ENCODE measurements at regions not wholly inside any gene's neighbourhood (a gene's known extent, or its start where the extent isn't known, plus 50 kb on each side); places are given as distances from the start of the nearest gene placed in this dataset.
"Not testable (repeated sequence)": the region's sequence is repeated elsewhere in the genome, so short reads cannot be mapped to it uniquely, and the experiment has no call there.

DNA sequence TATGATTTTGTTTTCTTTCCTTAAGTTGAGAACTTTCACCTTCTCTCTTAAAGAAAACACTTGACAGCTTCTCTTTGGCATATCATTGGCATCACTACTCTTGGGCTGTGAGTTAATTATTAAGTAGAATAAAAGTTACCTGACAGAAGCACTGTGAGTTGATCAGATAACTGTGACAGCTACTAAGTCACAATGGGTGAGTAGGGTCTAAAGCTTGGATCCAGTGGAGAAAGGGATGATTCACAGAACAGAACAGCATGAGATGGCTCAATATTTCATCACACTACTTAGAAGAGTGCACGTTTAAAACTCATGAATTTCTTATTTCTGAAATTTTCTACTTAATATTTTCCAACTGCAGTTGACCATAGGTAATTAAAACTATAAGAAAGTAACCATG lies 268.5 kb upstream of the NMUR2 start:
- H3K4me3 ChIP-seq (ENCODE audit: low read depth, low read length): no peak overlapping the region
- DNase-seq (ENCODE audit: low read depth): no peak

GRCh38 chr5:152674403-152674802 lies 269.3 kb upstream of the NMUR2 start:
- H3K4me3 ChIP-seq (ENCODE audit: low read depth, low read length): no peak overlapping the region
- no peak for DNase-seq (ENCODE audit: low read depth)

- no peak for DNase-seq (ENCODE audit: low read depth)
- H3K4me3 ChIP-seq (ENCODE audit: low read depth, low read length): no peak overlapping the region
Observed at GRCh38 chr5:152676196-152676595, 271.1 kb upstream of the NMUR2 start.

GRCh38 chr5:152683205-152683604 lies 278.1 kb upstream of the NMUR2 start:
- no peak overlapping the region for H3K4me3 ChIP-seq (ENCODE audit: low read depth, low read length)
- DNase-seq (ENCODE audit: low read depth): no peak

- DNase-seq (ENCODE audit: low read depth): no peak
Observed at GRCh38 chr5:152686931-152687330, 281.9 kb upstream of the NMUR2 start.

GRCh38 chr5:152688561-152689249 lies 283.6 kb upstream of the NMUR2 start:
- H3K4me3 ChIP-seq (ENCODE audit: low read depth, low read length): no peak overlapping the region
- peak; percentile 90 for DNase-seq (ENCODE audit: low read depth)

More at GRCh38 chr5:152686931-152687330, 281.9 kb upstream of the NMUR2 start:
- H3K4me3 ChIP-seq (ENCODE audit: low read depth, low read length): no peak overlapping the region

- no peak overlapping the region for H3K4me3 ChIP-seq (ENCODE audit: low read depth, low read length)
- no peak for DNase-seq (ENCODE audit: low read depth)
Observed at GRCh38 chr5:152689250-152689711, 284.2 kb upstream of the NMUR2 start.

DNA sequence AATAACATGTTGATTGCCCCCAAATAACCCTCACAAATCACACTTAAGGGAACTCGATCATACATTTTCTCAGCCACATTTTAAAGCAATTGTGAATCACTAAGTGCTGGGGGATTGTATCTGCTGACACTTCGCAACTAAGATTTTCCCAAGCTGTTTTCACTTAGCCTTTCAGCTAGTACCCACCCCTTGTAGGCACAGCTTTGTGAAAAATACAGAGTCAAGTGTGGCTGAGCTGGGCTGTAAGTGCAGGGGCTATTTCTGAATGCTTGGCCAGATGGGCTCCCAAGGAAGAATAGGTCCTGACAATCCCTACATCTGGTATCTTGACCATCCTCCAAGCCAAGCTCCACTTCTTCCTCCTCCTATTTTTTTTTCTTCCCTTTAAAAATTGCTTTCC lies 289.2 kb upstream of the NMUR2 start:
- no peak overlapping the region for H3K4me3 ChIP-seq (ENCODE audit: low read depth, low read length)

GRCh38 chr5:152701305-152701949 lies 296.3 kb upstream of the NMUR2 start:
- no peak for DNase-seq (ENCODE audit: low read depth)
- no peak overlapping the region for H3K4me3 ChIP-seq (ENCODE audit: low read depth, low read length)

More for the DNA sequence above, 289.2 kb upstream of the NMUR2 start:
- DNase-seq (ENCODE audit: low read depth): no peak

DNA sequence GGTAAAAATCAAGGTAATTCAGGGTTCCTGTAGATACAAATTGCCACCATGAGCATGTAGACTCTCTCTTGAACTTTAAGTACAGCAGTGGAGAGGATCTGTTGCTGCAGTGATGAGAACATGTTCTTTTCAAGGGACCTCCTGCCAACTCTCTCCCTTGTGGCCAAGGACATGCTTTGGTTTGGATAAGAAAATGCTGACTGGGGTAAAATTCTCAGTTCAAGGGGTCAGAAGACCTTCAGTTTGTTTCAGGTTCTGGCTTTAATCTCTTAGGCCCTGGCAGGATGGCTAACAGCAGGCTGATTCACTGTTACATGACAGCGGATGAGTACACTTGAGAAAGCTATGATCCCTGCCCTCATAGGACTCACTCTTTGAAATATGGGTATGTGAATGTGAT lies 299.2 kb upstream of the NMUR2 start:
- DNase-seq (ENCODE audit: low read depth): no peak
- H3K4me3 ChIP-seq (ENCODE audit: low read depth, low read length): no peak overlapping the region

GRCh38 chr5:152711801-152712388 lies 306.8 kb upstream of the NMUR2 start:
- no peak overlapping the region for H3K4me3 ChIP-seq (ENCODE audit: low read depth, low read length)
- no peak for DNase-seq (ENCODE audit: low read depth)

DNA sequence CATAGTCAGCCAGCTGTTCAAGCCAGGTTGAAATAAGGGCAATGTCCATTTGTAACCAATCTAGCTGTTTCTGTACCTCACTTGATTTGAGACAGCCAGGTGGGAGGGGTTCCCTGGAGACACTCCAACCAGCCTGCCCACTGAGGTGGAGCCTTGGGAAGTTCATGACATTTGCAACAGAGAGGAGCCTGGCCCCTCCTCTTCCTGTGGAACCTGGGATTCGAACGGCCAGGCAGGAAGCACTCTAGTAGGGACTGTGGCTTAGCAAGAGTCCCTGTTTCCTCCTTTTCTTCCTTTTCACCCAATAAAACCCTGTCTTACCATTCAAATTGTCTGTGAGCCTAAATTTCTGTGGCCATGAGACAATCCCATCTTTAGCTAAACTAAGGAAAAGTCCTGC lies 312.3 kb upstream of the NMUR2 start:
- H3K4me3 ChIP-seq (ENCODE audit: low read depth, low read length): no peak overlapping the region
- no peak for DNase-seq (ENCODE audit: low read depth)

GRCh38 chr5:152723482-152723881 lies 318.4 kb upstream of the NMUR2 start:
- DNase-seq (ENCODE audit: low read depth): no peak
- no peak overlapping the region for H3K4me3 ChIP-seq (ENCODE audit: low read depth, low read length)

DNA sequence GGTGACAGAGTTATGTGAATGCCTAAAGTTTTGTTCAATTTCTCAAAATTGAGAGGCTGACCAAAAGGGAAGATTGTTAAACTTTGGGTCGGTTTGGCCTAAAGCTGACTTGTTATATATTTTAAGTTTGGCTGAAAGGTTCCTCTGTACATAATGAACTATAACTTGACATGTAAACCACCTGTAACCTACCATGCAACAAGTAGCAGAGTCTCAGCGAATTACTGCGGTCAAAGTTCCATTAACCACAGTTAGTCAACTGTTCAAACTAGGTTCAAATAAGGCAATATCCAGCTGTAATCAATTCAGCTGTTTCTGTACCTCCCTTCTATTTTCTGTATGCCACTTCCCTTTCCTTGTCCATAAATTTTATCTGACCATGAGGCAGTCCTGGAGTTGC lies 325.1 kb upstream of the NMUR2 start:
- no peak overlapping the region for H3K4me3 ChIP-seq (ENCODE audit: low read depth, low read length)
- no peak for DNase-seq (ENCODE audit: low read depth)

GRCh38 chr5:152736906-152737305 lies 331.8 kb upstream of the NMUR2 start:
- no peak overlapping the region for H3K4me3 ChIP-seq (ENCODE audit: low read depth, low read length)
- DNase-seq (ENCODE audit: low read depth): no peak

DNA sequence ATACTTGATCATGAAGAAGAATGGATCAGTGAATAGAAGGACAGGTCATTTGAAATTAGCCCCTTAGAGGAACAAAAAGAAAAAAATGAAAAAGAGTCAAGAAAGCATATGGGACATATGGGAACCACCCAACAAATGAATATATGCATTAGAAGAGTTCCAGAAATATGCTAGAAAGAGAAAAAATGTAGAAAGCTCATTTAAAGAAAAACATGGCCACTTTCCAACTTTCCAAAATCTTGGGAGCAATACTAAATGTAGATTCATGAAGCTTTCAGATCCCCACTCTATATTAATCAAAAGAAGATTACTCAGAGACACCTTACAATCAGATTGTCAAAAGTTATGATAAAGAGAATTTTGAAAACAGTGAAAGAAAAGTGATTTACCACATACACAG lies 334.8 kb upstream of the NMUR2 start:
- H3K4me3 ChIP-seq (ENCODE audit: low read depth, low read length): no peak overlapping the region
- DNase-seq (ENCODE audit: low read depth): no peak

- H3K4me3 ChIP-seq (ENCODE audit: low read depth, low read length); DNase-seq (ENCODE audit: low read depth): not testable (repeated sequence)
Observed at GRCh38 chr5:152741126-152741525, 336.0 kb upstream of the NMUR2 start.

GRCh38 chr5:152787709-152788217 lies 382.7 kb upstream of the NMUR2 start:
- DNase-seq (ENCODE audit: low read depth); H3K4me3 ChIP-seq (ENCODE audit: low read depth, low read length): not testable (repeated sequence)

- no peak for DNase-seq (ENCODE audit: low read depth)
- H3K4me3 ChIP-seq (ENCODE audit: low read depth, low read length): no peak overlapping the region
Observed at GRCh38 chr5:152801886-152802285, 396.8 kb upstream of the NMUR2 start.

- no peak overlapping the region for H3K4me3 ChIP-seq (ENCODE audit: low read depth, low read length)
- DNase-seq (ENCODE audit: low read depth): no peak
Observed at GRCh38 chr5:152804179-152804578, 399.1 kb upstream of the NMUR2 start.

GRCh38 chr5:152811988-152812387 lies 406.9 kb upstream of the NMUR2 start:
- DNase-seq (ENCODE audit: low read depth): no peak
- H3K4me3 ChIP-seq (ENCODE audit: low read depth, low read length): no peak overlapping the region

Data from skeletal muscle cell (primary cell).